ENCODE measurements at regions not wholly inside any gene's neighbourhood (a gene's known extent, or its start where the extent isn't known, plus 50 kb on each side); places are given as distances from the start of the nearest gene placed in this dataset.

DNA sequence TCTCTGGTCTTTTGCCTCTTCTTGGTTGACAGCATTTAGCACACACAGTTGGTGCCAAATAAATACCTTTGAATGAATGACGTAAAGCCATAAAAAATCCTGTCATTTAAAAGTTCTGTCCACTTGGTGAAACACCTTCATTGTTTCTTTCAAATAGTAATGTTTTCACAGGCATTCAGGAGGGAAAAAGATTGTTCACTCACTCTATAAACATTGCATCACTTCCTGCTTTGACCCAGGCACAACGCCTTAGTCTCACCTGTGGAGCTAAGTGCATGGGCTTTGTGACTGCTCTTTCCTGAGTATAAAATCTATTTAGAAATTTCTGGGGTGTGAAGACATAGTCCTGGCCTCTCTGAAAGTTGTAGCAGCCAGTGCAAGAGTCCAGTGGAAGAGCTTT is 88.9 kb upstream of the CXCL14 start:
- TF ChIP-seq TAF1 (IDR thresholded peaks at IDR 0.05; ENCODE audit: borderline replicate concordance, low read depth, low read length) (no peak), POLR2A (IDR thresholded peaks at IDR 0.05; ENCODE audit: low read depth, low read length) (no peak), POLR2AphosphoS5 (IDR thresholded peaks at IDR 0.05; ENCODE audit: low read depth, low read length) (no peak)
